ENCODE measurements at regions not wholly inside any gene's neighbourhood (a gene's known extent, or its start where the extent isn't known, plus 50 kb on each side); places are given as distances from the start of the nearest gene placed in this dataset.
"Not testable (repeated sequence)": the region's sequence is repeated elsewhere in the genome, so short reads cannot be mapped to it uniquely, and the experiment has no call there.

DNA sequence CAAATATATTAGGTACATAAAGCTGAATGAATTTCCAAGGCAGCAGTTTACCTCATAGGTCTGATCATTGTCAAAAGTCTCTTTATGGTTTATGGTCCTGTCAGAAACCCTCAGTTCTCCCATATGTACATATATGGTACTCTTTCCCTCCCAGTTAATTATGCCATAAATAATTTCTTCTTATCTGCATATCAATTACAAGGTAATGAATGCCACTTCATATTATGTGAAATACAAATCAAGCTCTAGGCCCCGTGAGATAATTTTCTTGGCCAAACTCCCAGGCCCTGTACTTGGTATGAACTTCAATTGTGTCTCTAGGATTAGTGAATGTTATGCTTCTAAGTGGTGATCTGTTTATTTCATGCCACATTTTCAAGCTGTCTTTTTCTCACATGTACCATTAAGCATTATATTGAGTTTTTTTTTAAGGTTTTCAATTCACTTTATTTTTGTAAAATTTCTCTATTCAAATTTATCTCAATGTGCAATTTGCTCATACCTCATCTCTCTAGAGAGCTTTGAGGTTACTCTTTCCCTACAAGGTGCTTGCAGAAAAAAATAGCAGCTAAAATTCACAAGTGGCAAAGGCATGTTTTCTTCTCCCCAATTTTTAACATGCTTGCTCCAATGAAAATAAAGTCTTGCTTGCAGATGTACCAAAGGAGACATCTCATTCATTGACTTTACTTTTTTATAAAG lies 430.6 kb upstream of the VRK2 start:
- DNase-seq (ENCODE audit: low read depth in 4 of 4, low spot score in 2 of 4) = no peak

DNA sequence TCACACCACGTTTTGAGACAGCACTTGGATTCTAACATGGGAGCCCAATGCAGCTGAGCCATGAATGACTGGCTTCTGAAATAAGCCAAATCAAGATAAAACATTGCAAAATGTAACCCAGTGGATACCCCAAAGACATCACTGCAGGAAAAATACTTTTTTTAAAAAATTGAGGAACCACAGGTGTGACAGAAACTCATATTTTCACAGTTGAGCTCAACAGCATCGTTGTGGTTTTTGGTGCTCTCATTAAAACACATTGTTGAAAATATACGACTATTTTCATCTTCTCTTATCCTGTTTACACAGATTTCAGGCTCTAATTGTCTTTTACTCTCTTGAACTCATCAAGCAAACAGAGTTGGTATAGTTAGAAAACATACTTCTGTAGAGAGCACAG lies 429.3 kb upstream of the VRK2 start:
- no peak for DNase-seq (ENCODE audit: low read depth in 4 of 4, low spot score in 2 of 4)

DNA sequence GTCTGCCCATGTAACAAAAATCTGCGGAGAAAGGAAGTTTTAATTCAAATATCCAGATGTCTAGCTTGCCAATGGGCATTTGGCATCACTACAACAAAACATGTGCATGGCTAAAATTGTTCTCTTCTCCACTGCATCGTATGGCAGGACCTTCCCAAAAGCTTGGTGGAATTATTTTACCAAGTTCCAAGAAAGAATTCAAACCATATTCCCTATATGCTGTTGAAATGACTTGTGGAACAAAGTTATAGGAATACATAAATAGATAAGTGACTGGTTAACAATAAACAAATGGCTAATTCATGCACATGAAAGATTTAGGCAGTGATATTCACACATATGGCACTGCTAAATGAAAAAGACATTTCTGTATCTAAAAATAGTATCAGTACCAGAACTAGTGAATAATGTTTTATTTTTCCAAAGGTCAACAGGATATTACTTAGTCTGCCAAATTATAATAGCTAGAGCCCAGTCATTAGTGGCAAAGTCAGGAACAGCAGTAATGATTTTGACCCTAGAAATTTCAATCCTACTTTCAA lies 425.4 kb upstream of the VRK2 start:
- no peak for DNase-seq (ENCODE audit: low read depth in 4 of 4, low spot score in 2 of 4)

DNA sequence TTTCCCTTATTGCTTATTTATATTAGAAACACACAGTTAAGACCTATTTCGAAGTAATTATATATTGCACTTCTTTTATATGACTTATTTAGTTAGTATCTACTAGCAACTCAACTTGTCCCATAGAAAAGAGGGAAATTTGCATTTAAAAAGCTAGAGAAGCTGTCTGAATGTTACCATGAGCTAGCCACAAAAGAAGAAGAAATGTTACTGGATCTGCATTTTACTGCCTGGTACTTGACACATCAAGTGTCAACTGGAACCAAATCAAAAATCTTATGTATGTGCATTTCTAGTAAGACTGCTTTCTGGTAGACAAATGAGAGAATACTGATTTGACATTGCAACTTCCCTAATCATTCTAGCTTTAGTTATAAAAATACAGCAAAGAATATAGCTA lies 424.6 kb upstream of the VRK2 start:
- DNase-seq (ENCODE audit: low read depth in 4 of 4, low spot score in 2 of 4) = no peak

DNA sequence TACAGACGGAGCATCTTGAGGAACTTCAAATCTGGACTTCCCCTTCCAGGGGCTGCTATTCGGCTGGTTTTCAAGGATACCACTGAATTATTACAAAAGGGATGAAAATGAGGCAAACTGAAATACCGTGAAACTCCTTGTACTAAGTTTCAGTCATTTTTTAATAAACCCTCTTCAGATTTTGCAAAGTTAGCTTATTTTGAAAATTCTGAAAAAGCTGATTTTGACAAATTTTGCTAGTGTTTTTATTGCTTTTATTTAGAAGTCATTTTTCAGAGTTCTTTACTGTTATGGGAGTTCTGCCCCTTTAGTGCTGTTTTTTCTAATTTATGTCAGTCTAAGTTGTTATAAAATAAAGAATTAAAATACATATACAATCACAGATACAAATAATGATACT lies 390.4 kb upstream of the VRK2 start:
- DNase-seq (ENCODE audit: low read depth in 4 of 4, low spot score in 2 of 4) = no peak

DNA sequence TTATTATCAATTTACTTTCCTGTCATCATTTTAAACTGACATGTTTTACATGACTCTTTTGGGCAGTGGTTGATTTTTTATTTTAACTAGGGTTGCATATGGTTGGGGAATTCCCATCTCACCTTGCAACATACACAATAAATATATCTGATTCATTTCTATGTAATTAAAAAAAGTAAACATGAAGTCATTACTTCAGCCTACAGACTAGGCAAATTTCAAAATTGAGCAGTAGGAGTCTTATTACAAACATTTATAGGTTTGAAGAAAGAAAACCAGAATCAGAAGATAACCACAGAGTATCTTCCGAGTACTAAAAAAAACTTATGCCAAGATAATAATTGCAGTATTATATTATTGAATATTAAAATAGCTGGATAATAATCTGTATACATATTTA lies 377.0 kb upstream of the VRK2 start:
- no peak for DNase-seq (ENCODE audit: low read depth in 4 of 4, low spot score in 2 of 4)

DNA sequence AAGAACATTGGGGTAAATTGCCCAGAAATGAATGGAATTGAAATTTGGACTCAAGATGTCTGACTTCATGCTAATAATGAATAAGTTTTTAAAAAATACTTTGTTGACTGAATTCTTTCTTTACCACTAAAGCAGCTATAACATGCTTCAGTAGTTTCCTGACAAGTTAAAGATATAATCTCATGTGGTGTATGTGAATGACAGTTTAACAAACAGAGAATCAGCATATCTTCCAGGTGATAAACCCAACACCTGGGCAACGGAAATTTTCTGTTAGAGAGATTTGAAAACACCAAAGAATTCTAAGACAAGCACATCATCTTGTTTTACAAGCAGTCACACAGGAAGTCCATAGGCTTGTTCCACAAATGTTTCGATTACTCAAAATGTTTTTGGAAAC lies 372.6 kb upstream of the VRK2 start:
- no peak for DNase-seq (ENCODE audit: low read depth in 4 of 4, low spot score in 2 of 4)

DNA sequence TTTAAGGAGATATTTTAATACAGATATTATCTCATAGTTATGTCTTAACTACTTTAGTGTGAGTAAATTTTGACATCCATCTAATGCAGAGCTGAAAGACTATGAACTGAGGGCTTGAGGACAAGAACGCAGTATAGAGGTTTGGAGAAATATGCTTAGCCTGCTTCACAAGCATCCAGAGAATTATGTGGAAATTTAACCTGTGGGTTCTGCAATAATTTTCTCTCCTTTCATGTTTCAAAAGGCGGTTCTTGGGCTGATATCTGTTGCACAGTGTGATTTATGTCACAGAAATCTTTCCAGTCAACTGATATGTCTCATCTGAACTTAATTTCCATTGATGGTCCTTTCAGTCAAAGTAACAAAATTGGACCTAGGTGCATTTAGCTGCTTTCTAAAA lies 371.9 kb upstream of the VRK2 start:
- no peak for DNase-seq (ENCODE audit: low read depth in 4 of 4, low spot score in 2 of 4)

DNA sequence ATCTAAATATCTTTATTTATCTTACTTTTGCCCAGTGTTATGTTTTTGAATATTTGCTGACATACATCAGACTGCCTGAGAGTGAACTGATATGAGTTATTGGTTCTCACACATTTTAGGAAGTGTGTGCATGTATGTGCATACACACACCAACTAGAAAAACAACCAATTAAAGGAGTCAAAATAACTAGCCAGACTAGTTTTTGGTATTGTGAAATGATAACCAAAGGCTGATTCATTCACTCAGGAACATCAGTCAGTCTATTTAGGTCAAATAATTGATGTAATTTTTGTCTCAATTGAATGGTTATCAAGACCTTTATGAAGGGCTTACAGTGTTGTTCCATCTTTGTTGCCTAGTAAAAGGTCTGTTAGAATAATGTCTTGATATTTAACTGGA lies 369.3 kb upstream of the VRK2 start:
- DNase-seq (ENCODE audit: low read depth in 4 of 4, low spot score in 2 of 4) = no peak

DNA sequence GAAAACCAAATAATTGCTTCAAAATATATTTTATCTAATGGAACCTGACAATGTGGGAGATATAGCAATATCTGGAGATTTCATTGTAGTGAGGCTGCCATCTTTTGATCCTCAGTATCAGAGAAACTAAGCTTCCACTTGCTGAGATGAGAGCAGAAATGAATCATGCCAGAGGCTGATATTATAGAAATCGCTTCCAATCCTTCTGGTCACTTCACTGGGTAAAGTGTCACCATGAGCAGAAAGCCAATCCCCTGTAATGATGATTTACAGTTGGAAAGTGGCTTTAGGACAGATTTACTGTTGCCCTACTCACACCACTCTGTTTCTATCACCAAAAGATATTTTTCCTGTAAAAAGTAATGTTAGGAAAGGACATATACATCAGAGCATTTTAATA lies 365.0 kb upstream of the VRK2 start:
- no peak for DNase-seq (ENCODE audit: low read depth in 4 of 4, low spot score in 2 of 4)

DNA sequence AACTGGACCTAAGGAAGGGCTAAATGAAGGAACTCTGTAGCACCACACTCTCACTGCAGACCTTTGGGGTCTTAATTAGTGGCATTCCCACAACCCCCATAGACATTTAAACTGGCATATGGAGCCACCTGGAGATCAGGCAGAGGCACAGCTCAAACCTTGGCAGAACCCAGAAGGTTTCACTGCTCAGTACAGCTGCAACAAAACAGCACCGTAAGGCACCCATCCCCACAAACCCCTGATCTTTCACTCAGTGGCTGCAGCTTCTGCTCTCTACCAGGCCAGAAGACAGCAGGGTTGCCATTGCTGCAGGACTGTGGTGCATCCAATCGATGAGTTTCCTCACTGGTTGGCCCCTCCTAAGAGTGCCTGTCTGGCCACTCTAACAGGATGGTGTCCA lies 361.6 kb upstream of the VRK2 start:
- DNase-seq (ENCODE audit: low read depth in 4 of 4, low spot score in 2 of 4) = no peak

DNA sequence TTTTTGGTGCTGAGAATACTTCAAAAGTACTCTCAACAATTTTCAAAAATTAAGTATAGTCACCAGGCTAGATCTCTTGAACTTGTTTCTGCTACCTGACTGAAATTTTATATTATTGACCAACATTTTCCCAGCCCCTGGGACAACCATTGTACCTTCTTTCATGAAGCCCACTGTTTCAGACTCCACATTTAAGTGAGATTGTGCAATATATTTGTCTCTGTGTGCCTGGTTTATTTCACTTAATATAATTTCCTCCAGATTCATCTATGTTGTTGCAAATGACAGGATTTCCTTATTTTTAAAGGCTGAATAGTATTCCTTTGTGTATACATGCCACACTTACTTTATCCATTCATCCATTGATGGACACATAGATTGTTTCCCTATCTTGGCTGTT lies 354.2 kb upstream of the VRK2 start:
- DNase-seq (ENCODE audit: low read depth in 4 of 4, low spot score in 2 of 4) = no peak

DNA sequence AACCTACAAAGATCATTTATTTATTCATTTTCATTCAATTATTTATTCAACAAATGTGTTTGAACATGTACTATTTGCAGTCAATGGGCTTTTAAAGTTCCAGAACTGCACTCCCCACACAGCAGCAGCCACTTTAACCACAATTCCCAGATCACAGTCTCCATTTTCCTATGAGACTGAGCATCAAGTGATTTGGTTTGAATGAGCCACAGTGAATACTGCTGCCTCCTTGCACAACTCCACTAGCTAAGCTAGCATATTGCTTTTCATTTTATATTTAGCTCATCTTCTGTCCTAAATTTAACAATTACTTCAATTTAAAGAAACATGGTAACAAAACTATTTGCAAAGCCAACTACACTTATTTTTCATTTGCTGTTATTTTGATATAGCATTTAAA lies 353.4 kb upstream of the VRK2 start:
- no peak for DNase-seq (ENCODE audit: low read depth in 4 of 4, low spot score in 2 of 4)

DNA sequence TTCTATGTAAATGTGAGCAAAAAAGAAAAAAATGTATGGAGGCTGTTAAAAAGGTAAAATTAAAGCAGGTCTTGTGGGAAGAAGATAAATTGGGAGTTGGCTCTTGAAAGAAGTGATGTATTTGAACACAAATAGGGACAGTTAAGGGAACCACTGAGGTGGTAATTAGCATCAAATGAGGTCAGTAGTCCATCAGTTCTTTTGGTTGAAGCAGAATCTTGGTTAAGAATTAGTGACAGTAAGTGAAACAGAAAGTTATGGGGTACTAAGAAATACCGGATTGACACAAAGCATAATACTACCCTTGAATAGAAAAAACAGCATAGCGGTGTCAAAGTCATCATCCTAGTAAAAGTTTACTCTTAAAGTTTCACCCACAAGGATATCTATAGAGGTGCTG lies 352.6 kb upstream of the VRK2 start:
- DNase-seq (ENCODE audit: low read depth in 4 of 4, low spot score in 2 of 4) = no peak

DNA sequence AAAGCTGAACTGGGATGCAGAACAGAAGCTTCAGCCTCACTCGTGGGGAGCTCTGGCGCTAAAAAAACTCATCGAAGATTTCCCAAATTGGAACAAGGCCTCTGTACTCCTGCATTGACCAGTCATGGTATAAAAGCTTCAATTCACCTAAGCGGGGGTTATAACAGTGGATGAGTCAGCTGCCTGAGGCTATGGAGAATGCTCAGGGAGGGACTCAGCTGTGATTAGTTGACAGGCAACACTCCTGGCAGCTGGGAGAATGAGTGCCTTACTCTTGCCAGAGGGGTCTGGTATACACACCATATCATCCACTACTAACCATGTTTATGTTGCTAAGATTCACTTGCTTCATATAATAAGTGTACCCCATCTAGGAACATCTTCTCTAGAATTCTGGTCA lies 350.6 kb upstream of the VRK2 start:
- no peak for DNase-seq (ENCODE audit: low read depth in 4 of 4, low spot score in 2 of 4)

DNA sequence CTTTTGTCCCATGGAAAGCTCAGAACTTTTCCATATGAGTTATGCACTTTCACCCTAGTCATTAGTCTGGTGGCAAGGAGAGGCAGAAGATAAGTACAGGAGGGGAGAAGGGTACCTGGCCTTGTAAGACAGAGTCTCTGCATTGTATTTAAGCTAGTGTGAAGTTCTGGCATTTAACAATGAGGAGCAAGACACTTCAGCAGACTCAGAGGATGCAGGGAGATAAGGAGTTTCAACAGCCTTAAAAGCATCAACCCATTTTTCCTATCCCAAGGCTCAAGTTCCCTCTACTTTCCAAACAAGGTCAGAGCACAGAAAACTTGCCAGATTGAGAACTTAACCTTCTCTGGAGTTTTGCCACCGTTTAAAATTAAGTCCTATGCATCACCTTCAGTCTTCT lies 348.2 kb upstream of the VRK2 start:
- no peak for DNase-seq (ENCODE audit: low read depth in 4 of 4, low spot score in 2 of 4)

DNA sequence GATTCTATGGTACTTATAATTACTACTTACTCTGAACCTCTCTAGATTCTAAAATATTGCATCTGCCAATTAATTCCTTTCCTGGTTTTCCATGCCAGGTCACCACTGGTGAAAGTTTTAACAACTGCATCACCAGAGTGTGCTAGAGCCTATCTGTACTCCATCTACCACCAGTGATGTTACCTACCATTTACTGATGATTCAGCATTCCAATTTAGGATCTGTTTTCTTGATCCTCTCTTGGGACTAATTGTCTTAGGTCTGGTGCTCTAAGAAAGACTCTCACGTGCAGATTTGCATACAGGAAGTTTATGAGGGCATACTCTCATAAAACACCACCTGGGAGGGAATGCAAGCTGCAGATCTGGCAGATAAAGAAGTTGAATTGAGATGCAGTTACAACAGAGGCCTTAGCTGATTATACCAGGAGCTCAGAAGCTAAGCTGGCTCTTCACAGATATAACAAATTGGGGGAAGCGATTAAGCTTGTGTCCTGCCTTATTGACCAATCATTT lies 347.6 kb upstream of the VRK2 start:
- DNase-seq (ENCODE audit: low read depth in 4 of 4, low spot score in 2 of 4) = no peak

DNA sequence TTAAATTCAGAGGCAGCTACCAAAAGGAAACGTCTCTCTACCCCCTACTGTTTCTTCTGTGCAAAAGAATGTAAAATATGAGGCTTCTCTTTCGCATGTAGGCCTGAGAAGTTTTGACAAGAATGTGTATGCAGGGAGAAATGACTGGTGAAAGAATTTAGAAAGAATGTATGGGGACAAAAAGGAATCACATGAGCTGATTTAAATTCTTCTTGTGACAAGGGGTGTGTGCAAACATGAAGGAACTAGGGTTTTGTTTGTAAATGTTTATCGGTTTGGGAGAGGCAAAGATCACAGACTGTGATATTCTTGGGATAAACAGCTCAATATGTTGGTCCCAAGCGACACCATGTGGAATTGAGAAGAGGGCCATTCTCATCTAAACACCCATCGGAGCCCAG lies 345.2 kb upstream of the VRK2 start:
- DNase-seq (ENCODE audit: low read depth in 4 of 4, low spot score in 2 of 4) = no peak

DNA sequence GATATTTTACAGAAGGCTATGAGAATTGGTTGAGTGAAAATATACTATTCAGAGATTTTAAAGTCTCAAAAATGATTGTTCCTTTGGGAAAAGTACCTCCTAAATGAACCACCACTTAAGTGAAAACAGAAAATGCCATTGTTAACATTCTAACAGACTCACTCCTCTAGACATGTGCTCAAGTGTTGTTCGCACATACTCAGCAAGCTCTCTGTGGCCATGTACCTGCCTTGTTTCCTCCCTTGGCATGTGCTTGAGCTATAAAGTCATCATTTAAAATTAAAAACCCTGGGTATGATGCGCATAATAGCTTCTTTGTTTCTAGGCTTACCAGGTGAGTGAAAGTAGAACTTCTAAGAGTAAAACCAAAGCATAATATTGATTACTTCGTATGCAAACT lies 343.2 kb upstream of the VRK2 start:
- no peak for DNase-seq (ENCODE audit: low read depth in 4 of 4, low spot score in 2 of 4)

DNA sequence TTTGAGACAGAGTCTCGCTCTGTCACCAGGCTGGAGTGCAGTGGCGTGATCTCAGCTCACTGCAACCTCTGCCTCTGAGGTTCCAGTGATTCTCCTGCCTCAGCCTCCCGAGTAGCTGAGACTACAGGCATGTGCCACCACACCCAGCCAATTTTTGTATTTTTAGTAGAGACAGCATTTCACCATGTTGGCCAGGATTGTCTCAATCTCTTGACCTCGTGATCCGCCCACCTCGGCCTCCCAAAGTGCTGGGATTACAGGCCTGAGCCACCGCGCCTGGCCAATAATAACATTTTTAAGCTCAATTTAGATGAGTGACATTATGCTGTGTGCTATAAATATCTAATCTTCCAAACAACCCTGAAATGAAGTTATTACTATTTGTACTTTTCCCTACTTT lies 338.8 kb upstream of the VRK2 start:
- DNase-seq (ENCODE audit: low read depth in 4 of 4, low spot score in 2 of 4) = not testable (repeated sequence)

DNA sequence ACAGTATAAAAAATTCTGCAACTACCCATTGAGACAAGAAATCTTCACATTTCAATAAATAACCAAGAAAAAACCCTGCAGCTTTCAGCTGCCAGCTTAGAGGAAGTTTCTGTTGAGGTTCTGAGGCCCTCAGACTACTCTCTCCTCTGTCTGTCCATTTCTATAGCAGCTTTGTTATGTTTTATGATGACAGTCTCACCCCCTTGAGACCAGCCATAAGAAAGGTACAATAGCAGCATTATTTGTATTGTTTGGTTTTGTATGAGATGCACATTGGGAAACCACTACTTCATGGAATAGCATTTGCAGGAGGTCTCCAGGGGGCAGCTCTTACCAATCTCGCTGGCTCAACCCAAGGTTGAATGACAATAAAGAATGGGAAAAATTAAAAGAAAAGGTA lies 334.6 kb upstream of the VRK2 start:
- DNase-seq (ENCODE audit: low read depth in 4 of 4, low spot score in 2 of 4) = no peak

DNA sequence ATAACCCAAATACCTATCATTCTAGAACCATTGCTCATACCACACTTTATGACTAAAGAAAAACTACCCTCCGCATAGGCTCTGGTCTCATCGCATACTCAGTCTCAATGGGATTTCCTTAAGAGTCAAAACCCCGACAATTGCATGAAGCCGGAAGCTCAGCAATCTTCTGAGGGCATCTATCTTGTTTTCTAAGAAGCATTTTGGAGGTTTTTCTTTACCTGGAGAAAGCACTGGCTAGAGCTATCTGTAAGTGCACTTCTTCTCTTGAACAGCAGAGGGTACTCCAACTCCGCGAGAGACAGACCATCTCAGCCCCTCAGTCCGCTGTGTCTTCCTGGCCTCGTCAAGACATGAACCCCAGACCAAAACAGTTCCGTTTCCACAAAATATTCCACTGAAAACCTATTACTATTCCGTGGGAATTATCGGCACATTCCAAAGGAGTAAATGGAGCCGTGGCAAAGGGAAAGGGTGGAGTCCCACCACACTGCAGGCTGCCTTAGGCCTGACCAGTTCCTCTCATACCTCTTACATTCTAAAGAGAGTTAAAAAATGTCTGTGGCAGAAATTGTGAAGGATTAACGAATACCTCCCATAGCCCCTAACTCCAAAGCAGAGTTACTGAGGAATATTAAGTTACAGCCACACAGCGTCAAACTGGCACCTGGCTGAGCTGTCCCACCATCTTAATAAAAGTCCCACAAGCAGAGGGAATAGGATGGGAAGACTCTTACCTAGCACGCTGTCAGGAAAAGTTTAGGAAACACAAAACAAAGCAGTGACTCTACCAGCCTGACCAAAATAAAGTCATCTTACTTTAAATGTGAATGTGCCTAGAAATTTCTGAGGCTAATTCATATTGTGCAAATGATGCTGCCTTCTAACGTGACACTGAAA lies 325.6 kb upstream of the VRK2 start:
- DNase-seq (ENCODE audit: low read depth in 4 of 4, low spot score in 2 of 4) = peak; percentile 18 to 31 (median 28)
